ENCODE measurements at regions not wholly inside any gene's neighbourhood (a gene's known extent, or its start where the extent isn't known, plus 50 kb on each side); places are given as distances from the start of the nearest gene placed in this dataset.
"Not testable (repeated sequence)": the region's sequence is repeated elsewhere in the genome, so short reads cannot be mapped to it uniquely, and the experiment has no call there.

- DNase-seq: not testable (repeated sequence)
These were observed 181.1 kb downstream of the TBC1D2B start for GRCh38 chr15:77896147-77897112.

- no peak for DNase-seq
These were observed 181.8 kb downstream of the TBC1D2B start for GRCh38 chr15:77895742-77896141.

- DNase-seq: not testable (repeated sequence)
These were observed 182.4 kb downstream of the TBC1D2B start for GRCh38 chr15:77895145-77895544.

GRCh38 chr15:77893671-77894640, 183.6 kb downstream of the TBC1D2B start:
- not testable (repeated sequence) for DNase-seq

- not testable (repeated sequence) for DNase-seq
These were observed 184.3 kb downstream of the TBC1D2B start for GRCh38 chr15:77893246-77893645.

- no peak for DNase-seq
These were observed 185.2 kb downstream of the TBC1D2B start for GRCh38 chr15:77892335-77892734.

GRCh38 chr15:77891862-77892261, 185.6 kb downstream of the TBC1D2B start:
- not testable (repeated sequence) for DNase-seq

GRCh38 chr15:77890911-77891801, 186.4 kb downstream of the TBC1D2B start:
- not testable (repeated sequence) for DNase-seq

- not testable (repeated sequence) for DNase-seq
These were observed 187.4 kb downstream of the TBC1D2B start for GRCh38 chr15:77889828-77890725.

GRCh38 chr15:77889009-77889806, 188.3 kb downstream of the TBC1D2B start:
- DNase-seq: no peak

GRCh38 chr15:77887563-77888429, 189.7 kb downstream of the TBC1D2B start:
- DNase-seq: not testable (repeated sequence)

GRCh38 chr15:77886805-77887448, 190.6 kb downstream of the TBC1D2B start:
- DNase-seq: no peak

GRCh38 chr15:77885877-77886500, 191.5 kb downstream of the TBC1D2B start:
- DNase-seq: not testable (repeated sequence)

- not testable (repeated sequence) for DNase-seq
These were observed 194.5 kb downstream of the TBC1D2B start for GRCh38 chr15:77883012-77883411.

GRCh38 chr15:77881950-77882349, 195.6 kb downstream of the TBC1D2B start:
- no peak for DNase-seq

GRCh38 chr15:77881535-77881934, 196.0 kb downstream of the TBC1D2B start:
- not testable (repeated sequence) for DNase-seq

GRCh38 chr15:77879466-77879865, 198.0 kb downstream of the TBC1D2B start:
- DNase-seq: not testable (repeated sequence)

Data from activated CD4-positive, alpha-beta T cell treated with anti-CD3 and anti-CD28 coated beads, Interleukin-2, amount 50 U/mL, for 48 hours (primary cell).